ENCODE measurements at regions not wholly inside any gene's neighbourhood (a gene's known extent, or its start where the extent isn't known, plus 50 kb on each side); places are given as distances from the start of the nearest gene placed in this dataset.

- TF ChIP-seq, protein P1, sequence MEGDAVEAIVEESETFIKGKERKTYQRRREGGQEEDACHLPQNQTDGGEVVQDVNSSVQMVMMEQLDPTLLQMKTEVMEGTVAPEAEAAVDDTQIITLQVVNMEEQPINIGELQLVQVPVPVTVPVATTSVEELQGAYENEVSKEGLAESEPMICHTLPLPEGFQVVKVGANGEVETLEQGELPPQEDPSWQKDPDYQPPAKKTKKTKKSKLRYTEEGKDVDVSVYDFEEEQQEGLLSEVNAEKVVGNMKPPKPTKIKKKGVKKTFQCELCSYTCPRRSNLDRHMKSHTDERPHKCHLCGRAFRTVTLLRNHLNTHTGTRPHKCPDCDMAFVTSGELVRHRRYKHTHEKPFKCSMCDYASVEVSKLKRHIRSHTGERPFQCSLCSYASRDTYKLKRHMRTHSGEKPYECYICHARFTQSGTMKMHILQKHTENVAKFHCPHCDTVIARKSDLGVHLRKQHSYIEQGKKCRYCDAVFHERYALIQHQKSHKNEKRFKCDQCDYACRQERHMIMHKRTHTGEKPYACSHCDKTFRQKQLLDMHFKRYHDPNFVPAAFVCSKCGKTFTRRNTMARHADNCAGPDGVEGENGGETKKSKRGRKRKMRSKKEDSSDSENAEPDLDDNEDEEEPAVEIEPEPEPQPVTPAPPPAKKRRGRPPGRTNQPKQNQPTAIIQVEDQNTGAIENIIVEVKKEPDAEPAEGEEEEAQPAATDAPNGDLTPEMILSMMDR (IDR thresholded peaks at IDR 0.05): no peak
- no peak for TF ChIP-seq POLR2A (IDR thresholded peaks at IDR 0.05)
These were observed 149.9 kb upstream of the PRR16 start for GRCh38 chr5:120314191-120314590.

All from uterus (tissue), 2 donors.